Prostate gland (tissue), 2 donors: ENCODE measurements at regions not wholly inside any gene's neighbourhood (a gene's known extent, or its start where the extent isn't known, plus 50 kb on each side); places are given as distances from the start of the nearest gene placed in this dataset.

ENCODE experiments used
- POLR2A ChIP-seq: fragments of 450-650 bp; IDR thresholded peaks from one replicate; pipeline ENCODE4 v1.6.1; 2016; ENCODE audit warnings: antibody characterized with exemption, mild to moderate bottlenecking
- POLR2AphosphoS5 ChIP-seq: sonication (generic); formaldehyde crosslinking; IDR thresholded peaks from one replicate; pipeline ENCODE4 v1.6.1; 2017; ENCODE audit warnings: antibody characterized with exemption
- TF ChIP-seq, protein P1 (sequence below), 4 experiments: fragments of 200-600 bp in 2 of 4; fragments of 450-650 bp in 2 of 4; sonication (generic) in 2 of 4; IDR thresholded peaks; 1 replicate in 3 of 4; 2 replicates in 1 of 4; pipeline ENCODE4 v1.5.1; 2016 to 2019; ENCODE audit warnings: antibody characterized with exemption in 4 of 4, mild to moderate bottlenecking in 2 of 4, moderate library complexity in 2 of 4

GRCh38 chr1:165062346-165062745 lies 294.2 kb downstream of the LMX1A start:
- TF ChIP-seq, protein P1, sequence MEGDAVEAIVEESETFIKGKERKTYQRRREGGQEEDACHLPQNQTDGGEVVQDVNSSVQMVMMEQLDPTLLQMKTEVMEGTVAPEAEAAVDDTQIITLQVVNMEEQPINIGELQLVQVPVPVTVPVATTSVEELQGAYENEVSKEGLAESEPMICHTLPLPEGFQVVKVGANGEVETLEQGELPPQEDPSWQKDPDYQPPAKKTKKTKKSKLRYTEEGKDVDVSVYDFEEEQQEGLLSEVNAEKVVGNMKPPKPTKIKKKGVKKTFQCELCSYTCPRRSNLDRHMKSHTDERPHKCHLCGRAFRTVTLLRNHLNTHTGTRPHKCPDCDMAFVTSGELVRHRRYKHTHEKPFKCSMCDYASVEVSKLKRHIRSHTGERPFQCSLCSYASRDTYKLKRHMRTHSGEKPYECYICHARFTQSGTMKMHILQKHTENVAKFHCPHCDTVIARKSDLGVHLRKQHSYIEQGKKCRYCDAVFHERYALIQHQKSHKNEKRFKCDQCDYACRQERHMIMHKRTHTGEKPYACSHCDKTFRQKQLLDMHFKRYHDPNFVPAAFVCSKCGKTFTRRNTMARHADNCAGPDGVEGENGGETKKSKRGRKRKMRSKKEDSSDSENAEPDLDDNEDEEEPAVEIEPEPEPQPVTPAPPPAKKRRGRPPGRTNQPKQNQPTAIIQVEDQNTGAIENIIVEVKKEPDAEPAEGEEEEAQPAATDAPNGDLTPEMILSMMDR (IDR thresholded peaks at IDR 0.05) = no peak
- TF ChIP-seq POLR2A = no peak
- no peak for TF ChIP-seq POLR2AphosphoS5
